NCI-H446 treated with DMSO at 0.1 percent for 48 hours (cell line): ENCODE measurements at regions not wholly inside any gene's neighbourhood (a gene's known extent, or its start where the extent isn't known, plus 50 kb on each side); places are given as distances from the start of the nearest gene placed in this dataset.
"Not testable (repeated sequence)": the region's sequence is repeated elsewhere in the genome, so short reads cannot be mapped to it uniquely, and the experiment has no call there.

ENCODE experiments used
- DNase-seq: peaks from one replicate; lab custom pipeline; 2025; lab: John Stamatoyannopoulos, UW

DNA sequence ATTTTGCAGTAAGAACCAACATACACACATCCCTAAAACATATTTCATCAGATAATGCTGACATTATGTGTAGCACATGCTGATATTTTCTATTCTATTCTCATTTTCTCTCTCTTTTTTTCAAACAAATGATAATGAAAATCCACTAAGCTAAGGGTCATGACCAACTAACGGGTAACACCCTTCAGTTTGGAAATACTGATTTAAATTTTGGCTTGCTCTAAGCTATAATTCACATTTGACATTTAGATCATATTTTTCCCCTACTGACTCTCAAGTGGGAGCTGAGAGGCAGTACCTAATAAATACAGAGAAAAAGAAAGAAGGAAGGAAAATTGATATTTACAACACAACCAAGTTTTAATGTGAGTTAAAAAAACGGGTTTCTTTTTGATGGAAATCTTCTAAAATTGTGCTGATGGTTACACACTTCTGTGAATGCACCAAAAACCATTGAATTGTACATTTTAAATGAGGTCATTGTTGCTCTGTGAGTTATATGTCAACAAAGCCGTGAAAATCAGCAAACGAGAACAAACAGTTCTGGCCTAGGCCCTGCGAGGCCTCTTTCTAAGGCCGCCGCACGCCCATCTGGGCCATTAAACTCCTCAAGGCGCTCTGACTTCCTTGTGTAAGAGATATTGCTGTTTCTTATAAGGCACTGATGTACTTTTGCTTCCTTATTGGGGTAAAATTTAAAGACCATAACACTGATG is 124.2 kb downstream of the GALR1 start:
- no peak for DNase-seq

GRCh38 chr18:77374446-77374805 is 124.8 kb downstream of the GALR1 start:
- no peak for DNase-seq

GRCh38 chr18:77376043-77376732 is 126.5 kb downstream of the GALR1 start:
- peak; percentile 7 for DNase-seq

- no peak for DNase-seq
Observed at GRCh38 chr18:77376733-77377094, 127.1 kb downstream of the GALR1 start.

DNA sequence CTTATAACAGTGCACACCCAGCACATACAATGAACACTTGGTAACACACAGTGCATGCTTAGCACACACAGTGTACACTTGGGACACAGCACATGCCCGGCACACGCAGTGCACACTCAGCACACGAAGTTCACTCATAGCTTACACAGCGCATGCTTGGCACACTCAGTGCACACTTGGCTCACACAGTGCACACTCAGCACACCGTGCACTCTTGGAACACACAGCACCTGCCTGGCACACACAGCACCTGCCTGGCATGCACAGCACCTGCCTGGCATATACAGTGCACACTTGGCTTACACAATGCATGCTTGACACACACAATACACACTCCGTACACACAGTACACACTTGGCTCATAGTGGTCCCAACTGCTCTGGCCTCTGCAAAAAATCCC is 128.2 kb downstream of the GALR1 start:
- no peak for DNase-seq

- DNase-seq = no peak
Observed at GRCh38 chr18:77379976-77380509, 130.4 kb downstream of the GALR1 start.

GRCh38 chr18:77380695-77381094 is 131.0 kb downstream of the GALR1 start:
- no peak for DNase-seq

- DNase-seq = no peak
Observed at GRCh38 chr18:77392321-77392720, 142.7 kb downstream of the GALR1 start.

DNA sequence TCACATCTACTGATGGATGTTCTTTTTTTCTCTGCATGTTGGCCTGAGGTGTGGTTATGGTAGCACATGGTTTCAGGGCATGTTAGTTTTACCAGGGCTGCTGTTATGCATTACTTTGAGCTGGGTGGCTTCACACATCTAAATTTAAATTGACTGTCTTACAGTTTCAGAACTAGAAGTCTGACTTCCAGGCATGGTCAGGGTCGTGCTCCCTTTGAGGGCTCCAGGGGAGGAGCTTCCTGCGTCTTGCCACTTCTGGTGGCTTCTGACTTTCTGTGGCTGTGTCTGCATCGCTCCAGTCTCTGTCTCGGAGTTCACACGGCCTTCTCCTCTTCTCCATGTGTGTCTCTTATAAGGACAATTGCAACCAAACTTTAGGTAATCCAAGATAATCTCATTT is 143.9 kb downstream of the GALR1 start:
- no peak for DNase-seq

- DNase-seq = no peak
Observed at GRCh38 chr18:77395953-77396352, 146.3 kb downstream of the GALR1 start.

DNA sequence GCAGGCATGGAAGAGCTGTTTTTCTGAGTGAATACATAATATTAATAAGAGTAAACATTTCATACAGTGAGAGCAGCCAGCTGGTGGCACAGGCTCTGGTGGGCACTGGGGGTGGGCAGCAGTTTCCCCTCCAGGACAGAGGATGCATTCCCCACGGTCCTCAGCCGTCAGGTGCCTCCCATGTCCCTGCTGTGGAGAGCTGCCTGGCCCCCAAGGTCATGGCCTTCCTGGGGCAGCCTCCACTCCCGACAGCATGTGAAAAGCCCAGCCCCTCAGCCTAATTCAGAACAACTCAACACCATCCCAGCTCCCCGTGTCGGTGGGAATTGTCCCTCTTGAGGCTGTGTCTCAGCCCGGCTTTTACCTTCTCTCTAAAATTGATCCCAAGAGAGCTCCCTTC is 147.4 kb downstream of the GALR1 start:
- DNase-seq = no peak

DNA sequence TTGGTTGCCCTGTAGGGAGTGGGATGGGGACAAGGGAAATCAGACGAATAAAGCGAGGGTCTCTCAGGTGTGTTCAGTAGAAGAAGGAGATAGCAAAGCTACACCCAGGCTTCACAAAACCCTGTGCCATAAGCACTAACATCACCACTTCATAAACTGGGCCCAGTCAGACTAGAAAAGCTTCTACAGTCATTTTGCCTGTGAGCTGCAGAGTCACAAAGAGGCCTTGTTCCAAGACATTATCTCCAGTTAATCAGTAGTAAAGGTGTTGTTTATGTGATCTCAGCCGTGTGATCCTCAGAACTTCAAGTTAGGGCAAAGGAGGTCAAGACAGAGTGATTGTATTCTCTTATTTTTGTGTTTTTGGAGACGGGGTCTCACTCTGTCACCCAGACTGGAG is 148.0 kb downstream of the GALR1 start:
- DNase-seq = no peak

DNA sequence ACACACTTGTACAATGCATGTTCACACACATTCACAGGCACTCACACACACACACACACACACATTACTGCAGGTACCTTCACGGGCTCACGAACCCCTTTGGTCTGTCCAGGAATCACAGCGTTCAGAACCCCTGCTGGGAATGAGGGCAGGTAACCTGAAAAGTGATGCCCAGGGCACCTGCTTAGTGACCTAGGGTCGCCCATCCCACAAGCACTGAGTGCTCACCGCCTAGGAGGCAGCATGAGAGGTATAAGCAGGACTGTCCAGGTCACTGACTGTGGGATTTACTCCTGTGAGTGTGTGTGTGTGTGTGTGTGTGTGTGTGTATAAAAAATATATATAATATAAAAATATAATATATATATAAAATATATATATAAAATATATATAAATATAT is 150.9 kb downstream of the GALR1 start:
- DNase-seq = no peak

DNA sequence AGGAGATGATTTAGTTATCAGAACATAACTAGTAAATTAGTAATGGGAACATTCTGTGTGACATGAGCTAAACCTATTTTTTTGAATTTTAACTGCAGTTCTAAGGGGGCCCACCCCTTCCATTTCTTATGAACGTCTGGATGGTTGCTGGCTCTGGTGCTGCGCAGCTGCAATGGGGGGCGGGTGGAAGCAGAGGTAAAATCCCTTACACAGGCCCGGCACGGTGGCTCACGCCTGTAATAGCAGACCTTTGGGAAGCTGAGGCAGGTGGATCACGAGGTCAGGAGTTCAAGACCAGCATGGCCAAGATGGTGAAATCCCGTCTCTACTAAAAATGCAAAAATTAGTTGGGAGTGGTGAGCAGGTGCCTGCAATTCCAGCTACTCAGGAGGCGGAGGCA is 151.5 kb downstream of the GALR1 start:
- no peak for DNase-seq

DNA sequence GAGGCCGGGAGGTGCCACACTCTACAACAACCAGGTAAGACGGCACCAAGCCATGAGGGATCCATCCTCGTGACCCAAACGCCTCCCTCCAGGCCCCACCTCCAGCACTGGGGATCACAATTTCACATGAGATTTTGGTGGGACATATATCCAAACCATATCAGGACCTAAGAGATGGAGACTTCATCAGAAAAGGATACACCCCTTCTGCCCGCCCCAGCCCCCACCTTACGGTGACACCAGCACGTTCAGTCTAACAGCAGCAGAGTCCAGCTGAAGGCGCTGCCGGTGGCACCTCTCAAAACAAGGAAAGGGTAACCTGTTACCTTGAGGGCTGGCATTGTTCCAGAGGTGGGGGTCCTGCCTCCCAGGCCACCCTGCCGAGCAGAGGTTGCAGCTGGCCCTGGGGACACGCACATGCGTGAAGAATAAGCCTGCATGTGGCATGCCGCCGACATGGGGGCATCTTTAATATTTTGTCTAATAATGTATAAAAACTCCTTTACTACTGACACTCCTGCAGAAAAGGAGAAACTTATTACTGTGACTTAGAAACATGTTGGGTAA is 154.4 kb downstream of the GALR1 start:
- no peak for DNase-seq

DNA sequence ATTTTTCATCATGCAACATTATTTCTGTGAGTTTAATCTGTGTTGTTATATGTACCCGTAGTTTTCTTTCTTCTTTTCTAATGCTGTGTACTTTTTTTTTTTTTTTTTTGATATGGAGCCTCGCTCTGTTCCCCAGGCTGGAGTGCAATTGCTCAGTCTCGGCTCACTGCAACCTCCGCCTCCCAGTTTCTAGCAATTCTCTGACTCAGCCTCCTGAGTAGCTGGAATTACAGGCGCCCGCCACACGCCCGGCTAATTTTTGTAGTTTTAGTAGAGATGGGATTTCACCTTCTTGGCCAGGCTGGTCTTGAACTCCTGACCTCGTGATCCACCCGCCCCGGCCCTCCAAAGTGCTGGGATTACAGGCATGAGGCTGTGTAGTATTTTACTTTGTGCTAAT is 155.4 kb downstream of the GALR1 start:
- DNase-seq = no peak

- DNase-seq = no peak
Observed at GRCh38 chr18:77407733-77408132, 158.1 kb downstream of the GALR1 start.

- not testable (repeated sequence) for DNase-seq
Observed at GRCh38 chr18:77421546-77421945, 171.9 kb downstream of the GALR1 start.

- no peak for DNase-seq
Observed at GRCh38 chr18:77422974-77423867, 173.6 kb downstream of the GALR1 start.

GRCh38 chr18:77433076-77433475 is 183.4 kb downstream of the GALR1 start:
- DNase-seq = no peak

DNA sequence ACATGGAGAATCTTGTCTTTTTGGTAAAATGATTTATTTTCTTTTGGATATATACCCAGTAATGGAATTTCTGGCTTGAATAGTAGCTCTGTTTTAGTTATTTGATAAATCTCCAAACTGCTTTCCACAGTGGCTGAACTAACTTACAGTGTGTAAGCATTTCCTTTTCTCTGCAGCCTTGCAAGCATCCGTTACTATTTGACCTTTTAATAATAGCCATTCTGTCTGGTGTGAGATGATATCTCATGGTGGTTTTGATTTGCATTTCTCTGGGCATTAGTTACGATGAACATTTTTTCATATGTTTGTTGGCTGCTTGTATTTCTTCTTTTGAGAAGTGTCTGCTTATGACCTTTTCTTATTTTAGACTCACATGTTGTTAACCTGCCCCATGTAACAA is 190.2 kb downstream of the GALR1 start:
- no peak for DNase-seq

DNA sequence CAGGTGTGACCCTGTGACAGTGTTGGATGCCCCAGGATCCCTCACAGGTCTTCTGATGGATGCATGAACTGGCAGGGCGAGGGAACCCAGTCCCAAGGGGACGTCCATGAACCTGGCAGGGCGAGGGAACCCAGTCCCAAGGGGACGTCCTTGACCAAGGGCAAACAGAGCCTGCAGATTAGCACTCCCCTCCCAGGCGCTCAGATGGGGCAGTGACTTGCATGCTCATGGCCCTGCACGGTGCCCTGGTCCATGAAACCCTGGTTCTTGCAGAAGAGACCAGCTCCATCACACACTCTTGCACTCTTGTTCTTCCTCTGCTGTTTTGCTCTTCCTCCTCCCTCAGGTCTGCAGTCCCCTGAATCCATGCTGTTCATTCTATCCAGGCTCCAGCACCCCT is 192.7 kb downstream of the GALR1 start:
- no peak for DNase-seq
